Activated effector memory CD4-positive, alpha-beta T cell treated with Interleukin-2 at 50 U/mL for 16 hours (primary cell): ENCODE measurements at regions not wholly inside any gene's neighbourhood (a gene's known extent, or its start where the extent isn't known, plus 50 kb on each side); places are given as distances from the start of the nearest gene placed in this dataset.
"Not testable (repeated sequence)": the region's sequence is repeated elsewhere in the genome, so short reads cannot be mapped to it uniquely, and the experiment has no call there.

Source experiments
- DNase-seq: peaks from one replicate; pipeline ENCODE4 v3.0.0-alpha.2; 2020

DNA sequence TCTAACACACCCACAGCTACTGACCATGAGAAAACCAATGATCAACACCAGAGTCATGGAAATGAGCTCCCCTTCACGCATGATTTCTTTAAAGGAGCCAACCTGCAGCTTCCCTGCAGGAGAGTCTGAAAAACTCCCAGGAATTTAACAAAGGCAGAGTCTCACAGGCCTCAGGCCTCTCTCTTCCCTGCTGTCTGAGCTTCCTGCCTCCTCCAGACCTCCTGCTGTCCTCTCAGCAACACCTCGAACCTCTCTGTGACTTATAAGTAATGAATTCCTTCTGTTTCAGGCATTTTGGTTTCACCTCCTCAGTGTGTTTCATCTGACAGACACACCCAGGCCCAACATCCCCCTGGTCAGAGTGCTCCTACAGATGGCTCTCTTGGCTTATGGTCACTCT lies 1044.4 kb downstream of the UQCRFS1 start:
- no peak for DNase-seq

- no peak for DNase-seq
Measured at GRCh38 chr19:28166025-28166424, 1046.9 kb downstream of the UQCRFS1 start.

DNA sequence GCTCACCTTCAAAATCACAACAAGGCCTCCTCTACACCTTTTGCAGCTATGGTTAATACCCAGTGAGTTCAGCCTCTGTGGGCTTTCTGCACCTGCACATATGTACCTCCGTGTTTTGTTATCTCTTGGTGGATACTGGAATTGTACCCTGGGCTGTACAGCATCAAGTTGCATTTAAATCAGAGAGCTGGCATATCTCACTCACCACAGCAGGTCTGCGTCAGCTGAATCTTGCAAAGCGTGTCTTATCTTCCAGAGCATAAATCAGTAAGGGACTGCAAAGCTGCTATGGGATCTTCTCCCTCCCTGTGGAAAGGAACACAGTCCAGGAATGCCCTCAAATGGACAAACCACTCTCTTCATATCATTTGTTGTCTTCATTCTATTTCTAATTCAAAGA lies 1048.7 kb downstream of the UQCRFS1 start:
- no peak for DNase-seq

GRCh38 chr19:28159065-28159464 lies 1053.9 kb downstream of the UQCRFS1 start:
- DNase-seq: no peak

- DNase-seq: no peak
Measured at GRCh38 chr19:28155265-28155664, 1057.7 kb downstream of the UQCRFS1 start.

DNA sequence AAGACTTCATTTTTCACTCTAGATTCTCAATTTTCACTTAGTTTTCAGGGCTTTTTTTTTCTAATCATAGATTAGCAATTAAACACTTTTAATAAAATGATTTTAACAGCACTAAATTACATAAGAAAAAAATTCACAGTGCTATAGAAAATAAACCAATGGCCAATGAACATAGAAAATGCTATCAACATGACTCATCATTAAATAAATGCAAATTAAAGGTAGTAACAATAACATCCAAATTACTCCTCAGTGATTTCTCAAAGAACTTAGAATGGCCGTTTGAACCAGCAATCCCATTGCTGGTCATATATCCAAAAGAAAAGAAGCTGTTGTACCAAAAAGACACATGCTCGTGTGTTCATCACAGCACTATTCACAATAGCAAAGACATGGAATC lies 1058.9 kb downstream of the UQCRFS1 start:
- DNase-seq: no peak

GRCh38 chr19:28153123-28153522 lies 1059.8 kb downstream of the UQCRFS1 start:
- no peak for DNase-seq

- no peak for DNase-seq
Measured at GRCh38 chr19:28152195-28152594, 1060.8 kb downstream of the UQCRFS1 start.

DNA sequence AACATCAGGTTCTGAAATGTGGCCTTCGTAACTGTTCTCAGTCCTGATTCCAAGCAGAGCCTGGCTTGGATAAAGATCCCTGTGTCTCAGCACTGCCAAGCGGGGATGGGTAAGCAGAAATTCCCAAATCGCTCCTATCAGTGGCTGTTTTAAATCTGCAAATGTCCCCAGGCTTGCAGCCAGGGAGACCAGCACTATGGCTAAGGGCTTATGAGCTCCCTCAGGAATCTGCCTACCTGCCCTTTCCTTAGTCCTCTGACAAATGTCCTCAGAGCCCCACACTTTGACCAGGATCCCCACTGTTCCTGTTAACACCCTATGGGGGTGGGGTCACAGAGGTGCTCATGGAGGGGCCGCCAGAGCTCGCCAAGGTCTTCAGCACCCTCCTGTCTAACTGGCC lies 1062.8 kb downstream of the UQCRFS1 start:
- DNase-seq: no peak

DNA sequence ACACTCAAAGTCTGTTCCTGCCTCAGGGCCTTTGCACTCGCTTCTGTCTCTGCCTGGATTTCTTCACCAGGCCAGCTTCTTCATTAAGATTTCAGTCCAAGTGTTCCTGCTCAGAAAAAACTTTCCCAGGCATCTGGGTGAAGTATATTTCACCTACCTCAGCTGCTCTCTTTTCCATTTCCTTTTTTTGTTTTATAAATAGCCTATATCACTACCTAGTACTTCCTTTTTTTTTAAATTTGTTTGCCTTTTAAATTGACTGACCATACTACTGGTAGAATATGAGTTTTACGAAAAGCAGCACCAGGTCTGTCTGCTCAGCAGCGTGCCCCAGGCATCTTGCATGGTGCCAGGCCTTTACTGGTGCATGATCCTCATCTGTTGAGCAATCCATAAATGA lies 1064.4 kb downstream of the UQCRFS1 start:
- DNase-seq: no peak

GRCh38 chr19:28142258-28142657 lies 1070.7 kb downstream of the UQCRFS1 start:
- DNase-seq: no peak

DNA sequence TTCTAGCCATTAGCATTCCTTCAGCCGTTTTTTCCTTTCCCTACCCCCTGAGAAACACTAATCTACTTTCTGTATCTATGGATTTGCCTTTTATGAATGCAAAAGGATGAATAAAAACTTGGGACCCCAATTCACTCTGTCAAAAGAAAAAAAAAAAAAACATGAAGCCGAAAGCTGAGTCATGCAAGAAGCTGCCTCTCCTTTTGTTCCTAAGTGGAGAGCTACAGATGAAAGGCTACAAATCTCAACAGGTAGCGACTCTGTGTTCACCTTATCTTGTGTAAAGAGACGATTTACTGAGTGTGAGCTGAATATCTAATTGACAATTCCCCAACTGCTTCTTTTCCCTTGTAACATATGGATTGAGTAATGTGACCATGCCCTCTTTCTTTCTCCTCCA lies 1072.8 kb downstream of the UQCRFS1 start:
- DNase-seq: no peak

DNA sequence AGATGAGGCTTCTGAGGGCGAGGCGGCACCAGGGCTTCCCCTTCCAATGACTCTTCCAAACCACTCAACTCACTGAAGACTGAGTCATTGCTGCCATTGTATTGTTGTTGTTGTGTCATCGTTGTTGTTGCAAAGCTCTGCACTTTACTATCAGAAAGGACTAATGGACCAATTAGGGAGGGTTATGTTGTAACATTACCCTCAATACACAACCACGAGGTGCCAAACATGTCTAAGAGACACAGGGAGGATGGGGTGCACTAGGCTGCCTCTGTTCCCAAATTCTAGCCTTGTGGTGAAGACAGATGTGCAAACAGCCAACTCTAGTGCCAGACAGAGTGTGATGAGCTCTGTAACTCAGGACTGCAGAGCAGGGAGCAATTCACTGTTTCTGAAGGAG lies 1075.2 kb downstream of the UQCRFS1 start:
- no peak for DNase-seq

GRCh38 chr19:28136796-28137195 lies 1076.2 kb downstream of the UQCRFS1 start:
- DNase-seq: no peak

- no peak for DNase-seq
Measured at GRCh38 chr19:28135825-28136224, 1077.1 kb downstream of the UQCRFS1 start.

- no peak for DNase-seq
Measured at GRCh38 chr19:28134311-28134710, 1078.6 kb downstream of the UQCRFS1 start.

GRCh38 chr19:28130881-28131280 lies 1082.1 kb downstream of the UQCRFS1 start:
- DNase-seq: not testable (repeated sequence)

DNA sequence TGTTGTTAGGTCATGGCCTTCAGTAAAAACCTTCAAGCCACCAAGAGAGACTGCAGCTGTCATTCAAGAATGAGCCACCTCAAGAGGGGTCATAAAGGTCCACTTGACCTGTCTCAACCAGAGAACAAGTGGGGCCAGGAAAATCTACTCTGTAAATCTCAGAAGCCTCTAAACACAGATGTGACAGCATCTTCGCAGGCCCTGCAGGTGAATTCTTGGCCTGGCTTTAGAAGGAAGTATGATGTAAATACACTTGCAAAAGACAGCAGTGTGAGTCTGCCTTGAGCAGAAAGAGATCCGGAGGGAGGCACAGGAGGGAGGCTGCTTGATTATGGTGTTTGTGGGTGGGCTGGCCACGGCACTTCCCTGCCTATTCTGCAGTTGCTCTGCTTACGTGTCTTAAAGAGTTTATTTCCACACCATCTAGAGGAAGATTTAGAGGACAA lies 1082.9 kb downstream of the UQCRFS1 start:
- no peak for DNase-seq

GRCh38 chr19:28128341-28128740 lies 1084.6 kb downstream of the UQCRFS1 start:
- no peak for DNase-seq

- DNase-seq: no peak
Measured at GRCh38 chr19:28126135-28126898, 1086.6 kb downstream of the UQCRFS1 start.

DNA sequence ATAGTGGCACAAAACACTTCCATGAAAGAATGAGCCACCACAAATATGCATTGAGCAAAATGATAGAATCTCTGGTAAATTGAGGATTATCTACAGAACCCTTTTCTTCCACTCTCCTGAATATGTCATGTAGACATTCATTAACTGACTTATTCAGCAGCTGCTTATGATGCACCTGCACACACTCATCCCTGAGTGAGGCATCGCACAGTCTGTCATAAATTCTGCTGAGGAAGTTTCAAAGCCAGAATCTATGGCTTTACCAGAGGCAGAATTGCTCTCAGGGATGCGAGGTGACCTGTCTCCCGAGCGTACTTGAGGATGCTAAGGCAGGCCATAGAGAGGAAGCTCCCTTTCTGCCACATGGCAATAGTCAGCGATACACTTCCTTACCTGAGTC lies 1090.2 kb downstream of the UQCRFS1 start:
- no peak for DNase-seq

DNA sequence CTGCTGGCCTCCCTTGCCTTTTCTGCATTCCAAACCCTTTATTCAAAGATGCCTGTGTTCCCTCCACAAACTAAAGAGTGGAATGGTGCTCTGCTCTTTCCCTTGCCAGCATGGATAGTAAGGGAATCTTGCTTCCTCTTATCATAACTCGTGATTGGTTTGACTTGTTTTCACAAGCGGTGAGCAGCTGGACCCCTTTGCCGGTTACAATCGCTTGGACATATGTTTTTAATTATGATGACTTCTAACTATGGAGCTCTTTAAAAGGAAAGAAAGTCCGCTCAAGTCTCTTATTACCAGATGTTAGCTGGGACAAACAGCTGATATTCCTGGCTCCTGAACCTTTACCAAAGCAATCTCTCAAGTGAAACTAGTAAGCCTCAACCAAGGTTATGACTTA lies 1094.7 kb downstream of the UQCRFS1 start:
- DNase-seq: no peak

DNA sequence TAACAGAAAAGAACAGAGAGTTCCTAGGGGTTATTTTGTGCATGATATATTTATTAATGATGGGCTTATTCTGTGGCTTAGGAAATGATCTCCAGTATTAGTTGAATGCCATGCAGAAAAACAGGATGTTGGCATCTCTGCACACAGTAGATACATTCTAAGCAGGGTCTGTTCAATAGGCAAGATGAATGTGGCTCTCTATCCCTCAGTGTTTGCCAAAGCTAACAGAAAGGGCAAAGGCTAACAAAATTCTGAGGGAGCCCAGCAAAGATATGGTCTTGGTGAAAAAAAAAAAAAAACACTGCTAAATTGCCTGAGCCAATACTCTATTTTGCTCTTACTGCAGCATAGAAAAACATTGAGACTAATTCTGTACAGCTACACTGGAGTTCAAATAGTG lies 1095.8 kb downstream of the UQCRFS1 start:
- no peak for DNase-seq

- DNase-seq: not testable (repeated sequence)
Measured at GRCh38 chr19:28116379-28116778, 1096.6 kb downstream of the UQCRFS1 start.

GRCh38 chr19:28103921-28104320 lies 1109.0 kb downstream of the UQCRFS1 start:
- no peak for DNase-seq
